GM23338 (cell line): ENCODE measurements at regions not wholly inside any gene's neighbourhood (a gene's known extent, or its start where the extent isn't known, plus 50 kb on each side); places are given as distances from the start of the nearest gene placed in this dataset.

ENCODE experiments used
- ETS1 ChIP-seq: IDR thresholded peaks from 2 replicates; pipeline ENCODE4 v1.6.1; 2016; ENCODE audit warnings: antibody characterized with exemption
- EZH2 ChIP-seq: fragments of 200-600 bp; sonication (generic); IDR thresholded peaks from one replicate; pipeline ENCODE4 v1.8.0; 2017; ENCODE audit warnings: antibody characterized with exemption, mild to moderate bottlenecking, low read depth; ENCODE audit not compliant: unreplicated experiment
- EZH2phosphoT487 ChIP-seq: fragments of 200-600 bp; sonication (generic); IDR thresholded peaks from one replicate; pipeline ENCODE4 v1.8.1; 2018; ENCODE audit warnings: antibody characterized with exemption; ENCODE audit not compliant: unreplicated experiment
- POLR2AphosphoS5 ChIP-seq: IDR thresholded peaks from 2 replicates; pipeline ENCODE4 v1.6.1; 2016; ENCODE audit warnings: antibody characterized with exemption, low read depth
- REST ChIP-seq: IDR thresholded peaks from one replicate; pipeline ENCODE4 v1.6.1; 2018; ENCODE audit warnings: antibody characterized with exemption; ENCODE audit not compliant: unreplicated experiment
- ZNF114 ChIP-seq: fragments of 250-450 bp; sonication (Bioruptor Pico); IDR thresholded peaks from 2 replicates; pipeline ENCODE4 v1.5.0; 2020; ENCODE audit warnings: mild to moderate bottlenecking, moderate library complexity
- ZNF331 ChIP-seq: fragments of 250-450 bp; sonication (Bioruptor Pico); IDR thresholded peaks from 2 replicates; pipeline ENCODE4 v1.5.0; 2020; ENCODE audit warnings: low read depth, mild to moderate bottlenecking, moderate library complexity
- TF ChIP-seq, protein P1 (sequence below), 2 experiments: fragments of 200-600 bp in 1 of 2; sonication (generic) in 1 of 2; conservative IDR thresholded peaks; 2 replicates each; pipeline versions ENCODE4 v1.5.1 to v1.6.1; 2016 to 2017; ENCODE audit warnings: antibody characterized with exemption in 2 of 2, low read depth in 2 of 2, mild to moderate bottlenecking in 2 of 2, moderate library complexity in 1 of 2

GRCh38 chr15:96435841-96436240, 105.3 kb downstream of the NR2F2 start:
- TF ChIP-seq, protein P1, sequence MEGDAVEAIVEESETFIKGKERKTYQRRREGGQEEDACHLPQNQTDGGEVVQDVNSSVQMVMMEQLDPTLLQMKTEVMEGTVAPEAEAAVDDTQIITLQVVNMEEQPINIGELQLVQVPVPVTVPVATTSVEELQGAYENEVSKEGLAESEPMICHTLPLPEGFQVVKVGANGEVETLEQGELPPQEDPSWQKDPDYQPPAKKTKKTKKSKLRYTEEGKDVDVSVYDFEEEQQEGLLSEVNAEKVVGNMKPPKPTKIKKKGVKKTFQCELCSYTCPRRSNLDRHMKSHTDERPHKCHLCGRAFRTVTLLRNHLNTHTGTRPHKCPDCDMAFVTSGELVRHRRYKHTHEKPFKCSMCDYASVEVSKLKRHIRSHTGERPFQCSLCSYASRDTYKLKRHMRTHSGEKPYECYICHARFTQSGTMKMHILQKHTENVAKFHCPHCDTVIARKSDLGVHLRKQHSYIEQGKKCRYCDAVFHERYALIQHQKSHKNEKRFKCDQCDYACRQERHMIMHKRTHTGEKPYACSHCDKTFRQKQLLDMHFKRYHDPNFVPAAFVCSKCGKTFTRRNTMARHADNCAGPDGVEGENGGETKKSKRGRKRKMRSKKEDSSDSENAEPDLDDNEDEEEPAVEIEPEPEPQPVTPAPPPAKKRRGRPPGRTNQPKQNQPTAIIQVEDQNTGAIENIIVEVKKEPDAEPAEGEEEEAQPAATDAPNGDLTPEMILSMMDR (conservative IDR thresholded peaks at IDR 0.05; ENCODE audit: low read depth in 2 of 2) = no peak
- TF ChIP-seq REST (no peak), EZH2 (no peak), EZH2phosphoT487 (no peak), POLR2AphosphoS5 (no peak), ZNF114 (CRISPR knock-in tag) (no peak), ZNF331 (CRISPR knock-in tag) (no peak), ETS1 (no peak)
